SJSA1 (cell line): ENCODE measurements at regions not wholly inside any gene's neighbourhood (a gene's known extent, or its start where the extent isn't known, plus 50 kb on each side); places are given as distances from the start of the nearest gene placed in this dataset.

ENCODE experiments used
- DNase-seq, 2 experiments: peaks; one replicate each; pipeline ENCODE4 v3.0.0-alpha.2; 2015 to 2020; ENCODE audit warnings: low spot score in 2 of 2, low read depth in 1 of 2
- H3K27ac ChIP-seq: fragments of 250-450 bp; sonication (Bioruptor Pico); 2 replicates; pipeline ENCODE4 v1.5.1; 2020; ENCODE audit warnings: mild to moderate bottlenecking, moderate library complexity
- H3K27me3 ChIP-seq: fragments of 250-450 bp; sonication (Bioruptor Pico); replicated peaks from 2 replicates; pipeline ENCODE4 v1.5.1; 2020; ENCODE audit warnings: mild to moderate bottlenecking, moderate library complexity
- H3K36me3 ChIP-seq: fragments of 250-450 bp; sonication (Bioruptor Pico); 2 replicates; pipeline ENCODE4 v1.5.1; 2020; ENCODE audit warnings: mild to moderate bottlenecking
- H3K4me1 ChIP-seq: fragments of 250-450 bp; sonication (Bioruptor Pico); replicated peaks from 2 replicates; pipeline ENCODE4 v1.6.1; 2021; ENCODE audit warnings: mild to moderate bottlenecking
- H3K4me3 ChIP-seq: fragments of 250-450 bp; sonication (Bioruptor Pico); 2 replicates; pipeline ENCODE4 v1.5.1; 2020; ENCODE audit warnings: mild to moderate bottlenecking
- H3K9me3 ChIP-seq: fragments of 250-450 bp; sonication (Bioruptor Pico); replicated peaks from 2 replicates; pipeline ENCODE4 v1.5.1; 2020; ENCODE audit warnings: mild to moderate bottlenecking

GRCh38 chr10:131739206-131739605 lies 161.6 kb upstream of the PPP2R2D start:
- peaks cover 25% of the 10 kb centered on the region for H3K9me3 ChIP-seq
- H3K4me1 ChIP-seq = no peaks in the 10 kb centered on the region
- no peak overlapping the region for H3K4me3 ChIP-seq
- no peaks in the 10 kb centered on the region for H3K36me3 ChIP-seq
- DNase-seq = no peak
- H3K27ac ChIP-seq = no peak overlapping the region
- no peaks in the 10 kb centered on the region for H3K27me3 ChIP-seq

DNA sequence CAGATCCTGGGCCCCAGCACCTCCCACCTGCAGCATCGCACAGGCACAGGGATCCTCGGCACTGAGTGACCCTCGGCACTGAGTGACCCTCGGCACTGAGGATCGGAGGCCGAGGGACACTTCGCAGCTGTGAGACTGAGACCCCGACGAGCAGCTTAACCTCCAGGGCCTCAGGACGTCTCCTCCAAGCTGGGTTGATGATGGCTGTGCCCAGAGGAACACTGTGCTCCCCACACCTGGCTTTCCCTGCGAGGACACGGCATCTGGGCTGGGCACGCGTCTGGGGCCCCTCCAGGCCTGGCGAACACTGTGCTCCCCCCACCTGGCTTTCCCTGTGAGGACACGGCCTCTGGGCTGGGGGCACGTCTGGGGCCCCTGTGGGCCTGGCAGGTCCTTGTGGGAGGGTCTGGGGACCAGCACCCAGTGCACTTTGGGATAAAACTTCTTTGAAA lies 158.3 kb upstream of the PPP2R2D start:
- DNase-seq = peak in 1 of 2 experiments; percentile 38
- Histone ChIP-seq H3K4me1 (no peaks in the 10 kb centered on the region), H3K36me3 (no peaks in the 10 kb centered on the region), H3K27ac (no peak overlapping the region), H3K4me3 (no peak overlapping the region), H3K27me3 (no peaks in the 10 kb centered on the region), H3K9me3 (peaks cover 16% of the 10 kb centered on the region)

DNA sequence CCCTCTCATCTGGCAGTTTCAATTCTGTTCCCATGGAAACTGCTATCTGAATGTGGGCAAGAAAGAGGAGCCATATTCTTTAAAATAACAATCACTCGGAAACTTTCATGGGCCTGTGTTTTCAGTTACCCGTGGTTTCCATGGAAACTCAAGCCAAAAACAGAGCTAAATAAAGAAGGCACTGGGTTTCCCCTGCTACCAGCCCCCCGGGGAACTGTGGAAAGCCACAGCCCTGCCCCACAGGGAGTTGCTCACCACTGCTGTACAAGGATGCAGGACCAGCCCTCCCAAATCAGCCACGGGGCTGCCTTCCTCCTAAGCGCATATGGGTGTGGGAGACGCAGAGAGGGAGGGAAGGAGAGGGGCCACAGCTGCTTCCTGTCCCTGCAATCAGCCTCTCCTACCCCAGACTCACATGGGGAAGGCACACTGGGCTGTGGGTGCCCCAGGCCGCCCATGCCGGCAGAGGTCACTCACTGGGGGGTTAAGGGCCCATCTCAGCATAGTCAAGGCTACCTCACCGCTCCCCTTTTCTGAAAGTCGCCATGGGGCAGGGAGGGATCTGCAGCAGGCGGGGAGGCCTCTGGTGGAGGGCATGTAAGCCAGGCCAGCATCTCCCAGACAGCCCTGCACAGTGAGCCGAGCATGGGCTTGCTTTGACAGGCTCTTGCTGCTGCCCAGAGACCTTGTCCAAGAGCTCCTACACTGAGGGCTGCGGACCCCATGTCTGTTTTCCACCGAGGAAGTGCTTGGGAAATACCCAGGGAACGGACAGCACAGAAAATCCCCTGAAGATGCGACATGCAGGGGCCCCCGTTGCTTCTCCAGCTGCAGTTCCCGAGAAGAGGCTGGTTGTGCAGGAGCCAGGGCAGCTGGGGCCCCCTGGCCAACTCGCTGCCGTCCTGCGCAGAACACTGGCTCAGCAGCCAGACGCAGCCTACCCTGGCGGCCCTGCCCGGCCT lies 157.3 kb upstream of the PPP2R2D start:
- Histone ChIP-seq H3K27me3 (no peaks in the 10 kb centered on the region), H3K4me3 (no peak overlapping the region), H3K27ac (no peak overlapping the region), H3K4me1 (no peaks in the 10 kb centered on the region), H3K9me3 (peaks cover 21% of the 10 kb centered on the region), H3K36me3 (no peaks in the 10 kb centered on the region)
- peak in 1 of 2 experiments; percentile 34 for DNase-seq

- peaks cover 21% of the 10 kb centered on the region for H3K9me3 ChIP-seq
These were observed 156.5 kb upstream of the PPP2R2D start for GRCh38 chr10:131744346-131744745.

GRCh38 chr10:131745591-131745990 lies 155.2 kb upstream of the PPP2R2D start:
- Histone ChIP-seq H3K4me1 (no peaks in the 10 kb centered on the region), H3K36me3 (no peaks in the 10 kb centered on the region), H3K4me3 (no peak overlapping the region), H3K27ac (no peak overlapping the region), H3K9me3 (peaks cover 24% of the 10 kb centered on the region), H3K27me3 (no peaks in the 10 kb centered on the region)
- no peak for DNase-seq

More at GRCh38 chr10:131744346-131744745, 156.5 kb upstream of the PPP2R2D start:
- DNase-seq = no peak
- H3K27ac ChIP-seq = no peak overlapping the region
- H3K27me3 ChIP-seq = no peaks in the 10 kb centered on the region
- H3K4me1 ChIP-seq = no peaks in the 10 kb centered on the region
- no peaks in the 10 kb centered on the region for H3K36me3 ChIP-seq
- no peak overlapping the region for H3K4me3 ChIP-seq

- no peaks in the 10 kb centered on the region for H3K27me3 ChIP-seq
- no peaks in the 10 kb centered on the region for H3K36me3 ChIP-seq
- H3K4me3 ChIP-seq = no peak overlapping the region
- H3K27ac ChIP-seq = no peak overlapping the region
- peaks cover 23% of the 10 kb centered on the region for H3K9me3 ChIP-seq
- DNase-seq = no peak
- no peaks in the 10 kb centered on the region for H3K4me1 ChIP-seq
These were observed 154.5 kb upstream of the PPP2R2D start for GRCh38 chr10:131746241-131746711.

- Histone ChIP-seq H3K27ac (no peak overlapping the region), H3K9me3 (peaks cover 22% of the 10 kb centered on the region), H3K4me1 (no peaks in the 10 kb centered on the region), H3K4me3 (no peak overlapping the region), H3K27me3 (no peaks in the 10 kb centered on the region), H3K36me3 (no peaks in the 10 kb centered on the region)
- no peak for DNase-seq
These were observed 154.0 kb upstream of the PPP2R2D start for GRCh38 chr10:131746785-131747184.

DNA sequence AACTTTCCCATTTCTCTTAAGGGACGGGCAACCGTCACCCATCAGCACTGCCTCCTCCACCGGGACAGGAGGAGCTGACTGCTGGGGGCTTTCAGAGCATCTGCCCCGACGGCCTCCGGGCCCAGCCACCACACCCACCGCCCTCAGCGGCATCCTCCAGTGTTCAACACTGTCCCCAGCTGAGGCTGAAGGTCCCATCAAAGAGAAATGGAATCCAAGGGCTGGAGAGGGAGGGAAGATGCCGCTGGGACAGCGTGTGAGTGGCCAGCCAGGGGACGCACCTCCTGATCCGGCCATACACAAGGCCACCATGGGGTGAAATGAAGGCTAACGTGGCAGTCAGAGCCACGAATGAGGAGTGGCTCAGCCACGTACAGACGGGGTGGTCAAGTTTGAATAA lies 153.6 kb upstream of the PPP2R2D start:
- no peak overlapping the region for H3K4me3 ChIP-seq
- no peak overlapping the region for H3K27ac ChIP-seq
- no peak for DNase-seq
- no peaks in the 10 kb centered on the region for H3K27me3 ChIP-seq
- no peaks in the 10 kb centered on the region for H3K36me3 ChIP-seq
- peaks cover 21% of the 10 kb centered on the region for H3K9me3 ChIP-seq
- H3K4me1 ChIP-seq = no peaks in the 10 kb centered on the region

GRCh38 chr10:131747791-131748190 lies 153.0 kb upstream of the PPP2R2D start:
- Histone ChIP-seq H3K27ac (no peak overlapping the region), H3K36me3 (no peaks in the 10 kb centered on the region), H3K4me3 (no peak overlapping the region), H3K9me3 (peaks cover 16% of the 10 kb centered on the region), H3K4me1 (no peaks in the 10 kb centered on the region), H3K27me3 (no peaks in the 10 kb centered on the region)
- DNase-seq = no peak

- Histone ChIP-seq H3K36me3 (no peaks in the 10 kb centered on the region), H3K27ac (no peak overlapping the region), H3K27me3 (no peaks in the 10 kb centered on the region), H3K4me1 (no peaks in the 10 kb centered on the region), H3K9me3 (peaks cover 13% of the 10 kb centered on the region), H3K4me3 (no peak overlapping the region)
- no peak for DNase-seq
These were observed 152.6 kb upstream of the PPP2R2D start for GRCh38 chr10:131748191-131748590.

- no peak overlapping the region for H3K4me3 ChIP-seq
- H3K27me3 ChIP-seq = no peaks in the 10 kb centered on the region
- DNase-seq = no peak
- no peaks in the 10 kb centered on the region for H3K36me3 ChIP-seq
- no peak overlapping the region for H3K27ac ChIP-seq
- H3K4me1 ChIP-seq = no peaks in the 10 kb centered on the region
- H3K9me3 ChIP-seq = peaks cover 8% of the 10 kb centered on the region; the same call in 1 of the 2 replicates
These were observed 151.7 kb upstream of the PPP2R2D start for GRCh38 chr10:131748831-131749766.

DNA sequence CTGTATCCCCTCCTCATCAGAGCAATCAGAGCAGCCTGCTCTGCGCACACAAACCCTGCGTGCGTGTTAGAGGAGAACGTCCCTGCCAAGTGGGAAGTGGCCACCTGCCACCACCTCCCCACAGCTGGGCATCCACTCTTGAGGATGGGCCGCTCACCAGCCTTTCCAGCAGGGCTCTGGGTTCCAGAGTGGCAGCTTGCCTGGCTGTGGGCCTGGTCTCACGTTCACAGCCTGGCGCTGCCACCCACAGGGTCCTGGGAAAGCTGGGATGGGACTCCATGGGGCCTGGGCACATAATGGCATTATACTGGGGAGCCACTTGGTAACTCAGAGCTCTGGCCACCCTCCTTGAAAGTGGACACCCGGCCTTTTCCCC lies 151.1 kb upstream of the PPP2R2D start:
- Histone ChIP-seq H3K9me3 (peaks cover 8% of the 10 kb centered on the region; the same call in 1 of the 2 replicates), H3K27me3 (no peaks in the 10 kb centered on the region), H3K27ac (no peak overlapping the region), H3K36me3 (no peaks in the 10 kb centered on the region), H3K4me3 (no peak overlapping the region), H3K4me1 (no peaks in the 10 kb centered on the region)
- no peak for DNase-seq

GRCh38 chr10:131750171-131750895 lies 150.5 kb upstream of the PPP2R2D start:
- H3K4me3 ChIP-seq = no peak overlapping the region
- H3K36me3 ChIP-seq = no peaks in the 10 kb centered on the region
- DNase-seq = no peak
- H3K27me3 ChIP-seq = no peaks in the 10 kb centered on the region
- H3K27ac ChIP-seq = no peak overlapping the region
- H3K4me1 ChIP-seq = no peaks in the 10 kb centered on the region
- H3K9me3 ChIP-seq = peaks cover 8% of the 10 kb centered on the region; the same call in 1 of the 2 replicates
